NCI-H82 (cell line): ENCODE measurements at regions not wholly inside any gene's neighbourhood (a gene's known extent, or its start where the extent isn't known, plus 50 kb on each side); places are given as distances from the start of the nearest gene placed in this dataset.

Experiments
- DNase-seq: peaks from one replicate; lab custom pipeline; 2025; lab: John Stamatoyannopoulos, UW

- no peak for DNase-seq
These were observed 651.6 kb downstream of the NPHP4 start for GRCh38 chr1:5340560-5341130.

- no peak for DNase-seq
These were observed 653.8 kb downstream of the NPHP4 start for GRCh38 chr1:5338466-5338865.

- no peak for DNase-seq
These were observed 658.9 kb downstream of the NPHP4 start for GRCh38 chr1:5333291-5333690.

GRCh38 chr1:5331101-5331500, 661.1 kb downstream of the NPHP4 start:
- DNase-seq = no peak

- no peak for DNase-seq
These were observed 663.0 kb downstream of the NPHP4 start for GRCh38 chr1:5329068-5329739.

- DNase-seq = no peak
These were observed 667.3 kb downstream of the NPHP4 start for GRCh38 chr1:5324883-5325282.

GRCh38 chr1:5318143-5318816, 663.9 kb downstream of the AJAP1 start:
- no peak for DNase-seq

GRCh38 chr1:5317391-5317790, 663.0 kb downstream of the AJAP1 start:
- no peak for DNase-seq

GRCh38 chr1:5312862-5313261, 658.5 kb downstream of the AJAP1 start:
- no peak for DNase-seq

GRCh38 chr1:5312293-5312674, 657.9 kb downstream of the AJAP1 start:
- DNase-seq = no peak

- DNase-seq = peak; percentile 97
These were observed 657.4 kb downstream of the AJAP1 start for GRCh38 chr1:5311634-5312292.

GRCh38 chr1:5311147-5311546, 656.7 kb downstream of the AJAP1 start:
- no peak for DNase-seq

GRCh38 chr1:5308249-5308648, 653.8 kb downstream of the AJAP1 start:
- no peak for DNase-seq

- DNase-seq = peak; percentile 87
These were observed 650.3 kb downstream of the AJAP1 start for GRCh38 chr1:5304702-5305101.

GRCh38 chr1:5298376-5298775, 644.0 kb downstream of the AJAP1 start:
- DNase-seq = no peak

GRCh38 chr1:5297886-5298239, 643.5 kb downstream of the AJAP1 start:
- no peak for DNase-seq

- DNase-seq = peak; percentile 40
These were observed 642.9 kb downstream of the AJAP1 start for GRCh38 chr1:5297180-5297885.

GRCh38 chr1:5296557-5297179, 642.3 kb downstream of the AJAP1 start:
- DNase-seq = peak; percentile 73

GRCh38 chr1:5296095-5296494, 641.7 kb downstream of the AJAP1 start:
- peak; percentile 92 for DNase-seq

- DNase-seq = peak; percentile 34
These were observed 637.5 kb downstream of the AJAP1 start for GRCh38 chr1:5291889-5292288.

GRCh38 chr1:5287178-5288150, 633.1 kb downstream of the AJAP1 start:
- no peak for DNase-seq
